ENCODE measurements at regions not wholly inside any gene's neighbourhood (a gene's known extent, or its start where the extent isn't known, plus 50 kb on each side); places are given as distances from the start of the nearest gene placed in this dataset.

DNA sequence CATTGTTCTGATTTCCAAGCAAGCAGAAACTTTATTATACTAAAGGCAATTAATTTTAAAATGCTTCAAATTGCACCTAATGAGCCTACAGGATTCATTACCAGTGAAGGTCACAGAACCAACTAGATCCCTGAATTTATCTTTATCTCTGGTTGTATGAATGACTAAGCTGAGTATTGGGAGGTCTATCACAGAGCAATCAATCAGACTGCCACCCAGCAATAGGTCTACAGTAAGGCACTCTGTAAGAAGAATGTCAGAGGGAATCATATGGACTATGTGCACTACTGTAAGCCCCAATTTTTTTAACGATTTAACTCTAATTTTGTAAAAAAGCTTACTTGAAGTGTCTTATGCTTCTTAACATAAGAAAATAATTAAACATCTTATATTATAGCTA is 707.0 kb downstream of the AMY1C start:
- TF ChIP-seq, protein P1, sequence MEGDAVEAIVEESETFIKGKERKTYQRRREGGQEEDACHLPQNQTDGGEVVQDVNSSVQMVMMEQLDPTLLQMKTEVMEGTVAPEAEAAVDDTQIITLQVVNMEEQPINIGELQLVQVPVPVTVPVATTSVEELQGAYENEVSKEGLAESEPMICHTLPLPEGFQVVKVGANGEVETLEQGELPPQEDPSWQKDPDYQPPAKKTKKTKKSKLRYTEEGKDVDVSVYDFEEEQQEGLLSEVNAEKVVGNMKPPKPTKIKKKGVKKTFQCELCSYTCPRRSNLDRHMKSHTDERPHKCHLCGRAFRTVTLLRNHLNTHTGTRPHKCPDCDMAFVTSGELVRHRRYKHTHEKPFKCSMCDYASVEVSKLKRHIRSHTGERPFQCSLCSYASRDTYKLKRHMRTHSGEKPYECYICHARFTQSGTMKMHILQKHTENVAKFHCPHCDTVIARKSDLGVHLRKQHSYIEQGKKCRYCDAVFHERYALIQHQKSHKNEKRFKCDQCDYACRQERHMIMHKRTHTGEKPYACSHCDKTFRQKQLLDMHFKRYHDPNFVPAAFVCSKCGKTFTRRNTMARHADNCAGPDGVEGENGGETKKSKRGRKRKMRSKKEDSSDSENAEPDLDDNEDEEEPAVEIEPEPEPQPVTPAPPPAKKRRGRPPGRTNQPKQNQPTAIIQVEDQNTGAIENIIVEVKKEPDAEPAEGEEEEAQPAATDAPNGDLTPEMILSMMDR (IDR thresholded peaks at IDR 0.05; ENCODE audit: insufficient read depth, low read length): no peak
- TF ChIP-seq REST (IDR thresholded peaks at IDR 0.05; ENCODE audit: insufficient replicate concordance, low read depth) (no peak), POLR2AphosphoS5 (IDR thresholded peaks at IDR 0.05; ENCODE audit: low read depth) (no peak), SPI1 (IDR thresholded peaks at IDR 0.05; ENCODE audit: borderline replicate concordance, low read depth) (no peak)
